ENCODE measurements at regions not wholly inside any gene's neighbourhood (a gene's known extent, or its start where the extent isn't known, plus 50 kb on each side); places are given as distances from the start of the nearest gene placed in this dataset.
"Not testable (repeated sequence)": the region's sequence is repeated elsewhere in the genome, so short reads cannot be mapped to it uniquely, and the experiment has no call there.

GRCh38 chr20:30497191-30497590 is 760.3 kb upstream of the DEFB115 start:
- TF ChIP-seq CTCF, POLR2A (IDR thresholded peaks at IDR 0.05): not testable (repeated sequence)
